ENCODE measurements at regions not wholly inside any gene's neighbourhood (a gene's known extent, or its start where the extent isn't known, plus 50 kb on each side); places are given as distances from the start of the nearest gene placed in this dataset.

DNA sequence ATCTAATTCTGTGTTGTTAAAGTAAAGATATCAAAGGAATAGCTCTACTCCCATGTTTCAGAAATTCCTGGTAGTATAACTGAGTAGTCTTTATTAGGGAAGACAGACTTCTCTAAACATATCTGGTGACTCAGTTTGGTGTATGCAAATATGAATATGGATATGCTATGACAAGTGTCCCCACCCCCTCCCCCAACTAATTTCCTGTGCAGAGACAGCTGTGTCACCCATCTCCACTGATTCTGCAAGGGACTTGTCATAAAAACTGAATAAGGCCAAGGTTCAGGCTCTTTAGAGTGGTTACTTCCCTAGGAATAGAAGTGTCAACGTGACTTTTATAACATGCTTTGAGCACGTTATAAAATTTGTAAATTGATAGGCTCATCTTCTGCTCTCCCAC is 429.1 kb downstream of the DAD1 start:
- TF ChIP-seq POLR2AphosphoS5 (IDR thresholded peaks at IDR 0.05; ENCODE audit: low read depth, low read length), result no peak
- no peak for TF ChIP-seq TAF1 (IDR thresholded peaks at IDR 0.05; ENCODE audit: borderline replicate concordance, insufficient read depth, low read length)
- TF ChIP-seq FOXP2 (optimal IDR thresholded peaks at IDR 0.05; ENCODE audit: borderline replicate concordance, extremely low read depth, extremely low read length, insufficient read depth), result no peak
- no peak for TF ChIP-seq SIN3A (IDR thresholded peaks at IDR 0.05; ENCODE audit: borderline replicate concordance, insufficient read depth, low read length)
- TF ChIP-seq, protein P1, sequence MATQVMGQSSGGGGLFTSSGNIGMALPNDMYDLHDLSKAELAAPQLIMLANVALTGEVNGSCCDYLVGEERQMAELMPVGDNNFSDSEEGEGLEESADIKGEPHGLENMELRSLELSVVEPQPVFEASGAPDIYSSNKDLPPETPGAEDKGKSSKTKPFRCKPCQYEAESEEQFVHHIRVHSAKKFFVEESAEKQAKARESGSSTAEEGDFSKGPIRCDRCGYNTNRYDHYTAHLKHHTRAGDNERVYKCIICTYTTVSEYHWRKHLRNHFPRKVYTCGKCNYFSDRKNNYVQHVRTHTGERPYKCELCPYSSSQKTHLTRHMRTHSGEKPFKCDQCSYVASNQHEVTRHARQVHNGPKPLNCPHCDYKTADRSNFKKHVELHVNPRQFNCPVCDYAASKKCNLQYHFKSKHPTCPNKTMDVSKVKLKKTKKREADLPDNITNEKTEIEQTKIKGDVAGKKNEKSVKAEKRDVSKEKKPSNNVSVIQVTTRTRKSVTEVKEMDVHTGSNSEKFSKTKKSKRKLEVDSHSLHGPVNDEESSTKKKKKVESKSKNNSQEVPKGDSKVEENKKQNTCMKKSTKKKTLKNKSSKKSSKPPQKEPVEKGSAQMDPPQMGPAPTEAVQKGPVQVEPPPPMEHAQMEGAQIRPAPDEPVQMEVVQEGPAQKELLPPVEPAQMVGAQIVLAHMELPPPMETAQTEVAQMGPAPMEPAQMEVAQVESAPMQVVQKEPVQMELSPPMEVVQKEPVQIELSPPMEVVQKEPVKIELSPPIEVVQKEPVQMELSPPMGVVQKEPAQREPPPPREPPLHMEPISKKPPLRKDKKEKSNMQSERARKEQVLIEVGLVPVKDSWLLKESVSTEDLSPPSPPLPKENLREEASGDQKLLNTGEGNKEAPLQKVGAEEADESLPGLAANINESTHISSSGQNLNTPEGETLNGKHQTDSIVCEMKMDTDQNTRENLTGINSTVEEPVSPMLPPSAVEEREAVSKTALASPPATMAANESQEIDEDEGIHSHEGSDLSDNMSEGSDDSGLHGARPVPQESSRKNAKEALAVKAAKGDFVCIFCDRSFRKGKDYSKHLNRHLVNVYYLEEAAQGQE (IDR thresholded peaks at IDR 0.05; ENCODE audit: insufficient read depth in 1 of 2, low read depth in 2 of 2, low read length in 2 of 2), result no peak

- no peak for TF ChIP-seq POLR2AphosphoS5 (IDR thresholded peaks at IDR 0.05; ENCODE audit: low read depth, low read length)
- no peak for TF ChIP-seq FOXP2 (optimal IDR thresholded peaks at IDR 0.05; ENCODE audit: borderline replicate concordance, extremely low read depth, extremely low read length, insufficient read depth)
- no peak for TF ChIP-seq TAF1 (IDR thresholded peaks at IDR 0.05; ENCODE audit: borderline replicate concordance, insufficient read depth, low read length)
- TF ChIP-seq SIN3A (IDR thresholded peaks at IDR 0.05; ENCODE audit: borderline replicate concordance, insufficient read depth, low read length), result no peak
- TF ChIP-seq, protein P1 (IDR thresholded peaks at IDR 0.05; ENCODE audit: insufficient read depth in 1 of 2, low read depth in 2 of 2, low read length in 2 of 2), result no peak
Measured at GRCh38 chr14:22159099-22159498, 429.9 kb downstream of the DAD1 start.

DNA sequence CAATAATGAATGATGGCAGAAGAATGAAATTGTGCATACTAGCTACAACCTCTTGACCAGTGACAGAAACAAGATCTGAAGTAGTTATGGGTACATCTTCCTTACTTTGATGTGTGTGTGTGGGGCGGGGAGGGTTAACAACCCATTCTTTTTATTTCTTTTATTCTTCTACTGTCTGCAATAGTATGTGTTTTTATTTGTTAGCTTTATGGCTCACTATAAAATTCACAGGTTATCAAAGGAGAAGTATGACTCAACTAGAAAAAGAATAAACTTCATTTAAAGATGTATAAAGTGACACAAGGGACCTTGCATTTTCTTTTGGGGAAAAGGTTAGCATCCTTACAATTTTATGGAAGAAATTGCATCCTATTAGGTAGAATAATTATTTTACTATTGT is 430.5 kb downstream of the DAD1 start:
- TF ChIP-seq TAF1 (IDR thresholded peaks at IDR 0.05; ENCODE audit: borderline replicate concordance, insufficient read depth, low read length) (no peak), FOXP2 (optimal IDR thresholded peaks at IDR 0.05; ENCODE audit: borderline replicate concordance, extremely low read depth, extremely low read length, insufficient read depth) (no peak), POLR2AphosphoS5 (IDR thresholded peaks at IDR 0.05; ENCODE audit: low read depth, low read length) (no peak), SIN3A (IDR thresholded peaks at IDR 0.05; ENCODE audit: borderline replicate concordance, insufficient read depth, low read length) (no peak)
- TF ChIP-seq, protein P1 (IDR thresholded peaks at IDR 0.05; ENCODE audit: insufficient read depth in 1 of 2, low read depth in 2 of 2, low read length in 2 of 2), result no peak

GRCh38 chr14:22155571-22155970 is 433.5 kb downstream of the DAD1 start:
- TF ChIP-seq TAF1 (IDR thresholded peaks at IDR 0.05; ENCODE audit: borderline replicate concordance, insufficient read depth, low read length), result no peak
- TF ChIP-seq SIN3A (IDR thresholded peaks at IDR 0.05; ENCODE audit: borderline replicate concordance, insufficient read depth, low read length), result no peak
- TF ChIP-seq FOXP2 (optimal IDR thresholded peaks at IDR 0.05; ENCODE audit: borderline replicate concordance, extremely low read depth, extremely low read length, insufficient read depth), result no peak
- no peak for TF ChIP-seq POLR2AphosphoS5 (IDR thresholded peaks at IDR 0.05; ENCODE audit: low read depth, low read length)
- TF ChIP-seq, protein P1 (IDR thresholded peaks at IDR 0.05; ENCODE audit: insufficient read depth in 1 of 2, low read depth in 2 of 2, low read length in 2 of 2), result no peak

GRCh38 chr14:22152903-22153302 is 436.1 kb downstream of the DAD1 start:
- TF ChIP-seq TAF1 (IDR thresholded peaks at IDR 0.05; ENCODE audit: borderline replicate concordance, insufficient read depth, low read length) (no peak), FOXP2 (optimal IDR thresholded peaks at IDR 0.05; ENCODE audit: borderline replicate concordance, extremely low read depth, extremely low read length, insufficient read depth) (no peak), POLR2AphosphoS5 (IDR thresholded peaks at IDR 0.05; ENCODE audit: low read depth, low read length) (no peak), SIN3A (IDR thresholded peaks at IDR 0.05; ENCODE audit: borderline replicate concordance, insufficient read depth, low read length) (no peak)
- TF ChIP-seq, protein P1 (IDR thresholded peaks at IDR 0.05; ENCODE audit: insufficient read depth in 1 of 2, low read depth in 2 of 2, low read length in 2 of 2), result no peak

All from PFSK-1 (cell line).